ENCODE measurements at regions not wholly inside any gene's neighbourhood (a gene's known extent, or its start where the extent isn't known, plus 50 kb on each side); places are given as distances from the start of the nearest gene placed in this dataset.

GRCh38 chr18:71250191-71250590 lies 961.3 kb downstream of the SOCS6 start:
- TF ChIP-seq CTCF (IDR thresholded peaks at IDR 0.05), result no peak
- no peak for TF ChIP-seq POLR2A (IDR thresholded peaks at IDR 0.05)
- no peak for TF ChIP-seq POLR2AphosphoS5 (IDR thresholded peaks at IDR 0.05; ENCODE audit: insufficient read depth in 1 of 2, low read depth in 1 of 2)
